GM12892 (cell line): ENCODE measurements at regions not wholly inside any gene's neighbourhood (a gene's known extent, or its start where the extent isn't known, plus 50 kb on each side); places are given as distances from the start of the nearest gene placed in this dataset.
"Not testable (repeated sequence)": the region's sequence is repeated elsewhere in the genome, so short reads cannot be mapped to it uniquely, and the experiment has no call there.

Source experiments
- DNase-seq: peaks from one replicate; pipeline ENCODE4 v3.0.0; 2011; ENCODE audit not compliant: insufficient read length
- FAIRE-seq: peaks from 2 replicates; lab custom pipeline; 2011; peaks lifted over from hg19 to GRCh38; lab: Jason Lieb, UNC
- POLR2A ChIP-seq: IDR thresholded peaks from 2 replicates; pipeline ENCODE4 v1.6.1; 2011; ENCODE audit warnings: low read depth, low read length, control low read depth
- POLR2AphosphoS5 ChIP-seq: IDR thresholded peaks from 2 replicates; pipeline ENCODE4 v1.6.1; 2011; ENCODE audit warnings: low read depth, low read length, control low read depth
- TAF1 ChIP-seq: IDR thresholded peaks from 2 replicates; pipeline ENCODE4 v1.6.1; 2011; ENCODE audit warnings: low read depth, mild to moderate bottlenecking, control low read depth, low read length, borderline replicate concordance

- TF ChIP-seq POLR2AphosphoS5 (no peak), POLR2A (no peak), TAF1 (no peak)
- DNase-seq (no peak), FAIRE-seq (no peak)
These were observed 464.3 kb upstream of the PAPPA start for GRCh38 chr9:115689331-115689730.

- DNase-seq (no peak), FAIRE-seq (no peak)
- TF ChIP-seq POLR2A (no peak), TAF1 (no peak), POLR2AphosphoS5 (no peak)
These were observed 462.6 kb upstream of the PAPPA start for GRCh38 chr9:115690786-115691496.

- TF ChIP-seq TAF1 (no peak), POLR2A (no peak), POLR2AphosphoS5 (no peak)
- FAIRE-seq (no peak), DNase-seq (no peak)
These were observed 461.9 kb upstream of the PAPPA start for GRCh38 chr9:115691693-115692092.

GRCh38 chr9:115692868-115693267, 460.7 kb upstream of the PAPPA start:
- not testable (repeated sequence) for FAIRE-seq, DNase-seq

- DNase-seq (no peak), FAIRE-seq (no peak)
- TF ChIP-seq POLR2A (no peak), TAF1 (no peak), POLR2AphosphoS5 (no peak)
These were observed 459.6 kb upstream of the PAPPA start for GRCh38 chr9:115694014-115694413.

GRCh38 chr9:115694991-115695390, 458.6 kb upstream of the PAPPA start:
- TF ChIP-seq POLR2A (no peak), POLR2AphosphoS5 (no peak), TAF1 (no peak)
- FAIRE-seq: no peak
- no peak for DNase-seq

GRCh38 chr9:115712981-115713380, 440.6 kb upstream of the PAPPA start:
- no peak for DNase-seq
- FAIRE-seq: no peak
- TF ChIP-seq POLR2AphosphoS5 (no peak), TAF1 (no peak), POLR2A (no peak)

- no peak for TF ChIP-seq POLR2AphosphoS5
- TF ChIP-seq TAF1: no peak
- no peak for TF ChIP-seq POLR2A
- FAIRE-seq (no peak), DNase-seq (no peak)
These were observed 437.9 kb upstream of the PAPPA start for GRCh38 chr9:115715666-115716065.

- FAIRE-seq: no peak
- no peak for DNase-seq
- TF ChIP-seq TAF1 (no peak), POLR2A (no peak), POLR2AphosphoS5 (no peak)
These were observed 436.3 kb upstream of the PAPPA start for GRCh38 chr9:115717298-115717697.

- no peak for TF ChIP-seq POLR2AphosphoS5
- no peak for FAIRE-seq
- no peak for DNase-seq
These were observed 435.8 kb upstream of the PAPPA start for GRCh38 chr9:115717711-115718173.

GRCh38 chr9:115730396-115730795, 423.2 kb upstream of the PAPPA start:
- no peak for TF ChIP-seq POLR2AphosphoS5
- TF ChIP-seq POLR2A: no peak
- no peak for TF ChIP-seq TAF1
- no peak for FAIRE-seq
- no peak for DNase-seq

GRCh38 chr9:115730845-115731244, 422.7 kb upstream of the PAPPA start:
- no peak for TF ChIP-seq POLR2A
- no peak for DNase-seq
- FAIRE-seq: no peak

- DNase-seq (no peak), FAIRE-seq (no peak)
These were observed 420.1 kb upstream of the PAPPA start for GRCh38 chr9:115733318-115734110.

More at GRCh38 chr9:115733318-115734110, 420.1 kb upstream of the PAPPA start:
- TF ChIP-seq POLR2AphosphoS5: no peak
- TF ChIP-seq POLR2A: no peak
- TF ChIP-seq TAF1: no peak
